Smooth muscle cell (in vitro differentiated cells): ENCODE measurements at regions not wholly inside any gene's neighbourhood (a gene's known extent, or its start where the extent isn't known, plus 50 kb on each side); places are given as distances from the start of the nearest gene placed in this dataset.

Source experiments
- DNase-seq: peaks from one replicate; lab custom pipeline; 2025; ENCODE audit not compliant: unreplicated experiment; lab: John Stamatoyannopoulos, UW
- H2AFZ ChIP-seq: fragments of 200-600 bp; sonication (generic); 2 replicates; pipeline ENCODE4 v1.6.0; 2016; ENCODE audit warnings: antibody characterized with exemption, low read depth, mild to moderate bottlenecking
- H3F3A ChIP-seq: fragments of 200-600 bp; sonication (generic); 2 replicates; pipeline ENCODE4 v1.6.0; 2017; ENCODE audit warnings: antibody characterized with exemption, low read depth
- H3K27ac ChIP-seq: fragments of 200-600 bp; sonication (generic); 2 replicates; pipeline ENCODE4 v1.5.1; 2016; ENCODE audit warnings: low read depth, mild to moderate bottlenecking
- H3K27me3 ChIP-seq: fragments of 200-600 bp; sonication (generic); 2 replicates; pipeline ENCODE4 v1.6.1; 2016; ENCODE audit warnings: low read depth, mild to moderate bottlenecking
- H3K36me3 ChIP-seq: fragments of 200-600 bp; sonication (generic); 2 replicates; pipeline ENCODE4 v1.5.1; 2016; ENCODE audit warnings: low read depth
- H3K4me1 ChIP-seq: fragments of 200-600 bp; sonication (generic); 2 replicates; pipeline ENCODE4 v1.5.1; 2016; ENCODE audit warnings: low read depth
- H3K4me2 ChIP-seq: fragments of 200-600 bp; sonication (generic); 2 replicates; pipeline ENCODE4 v1.6.0; 2016; ENCODE audit warnings: mild to moderate bottlenecking
- H3K4me3 ChIP-seq: fragments of 200-600 bp; sonication (generic); 2 replicates; pipeline ENCODE4 v1.5.1; 2016; ENCODE audit warnings: mild to moderate bottlenecking
- H3K79me2 ChIP-seq: fragments of 200-600 bp; sonication (generic); 2 replicates; pipeline ENCODE4 v1.6.0; 2016; ENCODE audit warnings: low read depth, mild to moderate bottlenecking
- H3K9ac ChIP-seq: fragments of 200-600 bp; sonication (generic); 2 replicates; pipeline ENCODE4 v1.6.0; 2016; ENCODE audit warnings: low read depth
- H3K9me3 ChIP-seq: fragments of 200-600 bp; sonication (generic); replicated peaks from 2 replicates; pipeline ENCODE4 v1.5.1; 2016; ENCODE audit warnings: low read depth
- H4K20me1 ChIP-seq: fragments of 200-600 bp; sonication (generic); 2 replicates; pipeline ENCODE4 v1.6.0; 2016; ENCODE audit warnings: low read depth
- WGBS: methylation state at CpG from one replicate; pipeline ENCODE4 v1.1.7; 2016; ENCODE audit warnings: low lambda C conversion rate; 5-methylcytosine and 5-hydroxymethylcytosine counted together
- TF ChIP-seq, protein P1 (sequence below): fragments of 200-600 bp; sonication (generic); IDR thresholded peaks from 2 replicates; pipeline ENCODE4 v1.5.1; 2017; ENCODE audit warnings: borderline replicate concordance, mild to moderate bottlenecking, antibody characterized with exemption; ENCODE audit not compliant: insufficient read depth, poor library complexity, severe bottlenecking

DNA sequence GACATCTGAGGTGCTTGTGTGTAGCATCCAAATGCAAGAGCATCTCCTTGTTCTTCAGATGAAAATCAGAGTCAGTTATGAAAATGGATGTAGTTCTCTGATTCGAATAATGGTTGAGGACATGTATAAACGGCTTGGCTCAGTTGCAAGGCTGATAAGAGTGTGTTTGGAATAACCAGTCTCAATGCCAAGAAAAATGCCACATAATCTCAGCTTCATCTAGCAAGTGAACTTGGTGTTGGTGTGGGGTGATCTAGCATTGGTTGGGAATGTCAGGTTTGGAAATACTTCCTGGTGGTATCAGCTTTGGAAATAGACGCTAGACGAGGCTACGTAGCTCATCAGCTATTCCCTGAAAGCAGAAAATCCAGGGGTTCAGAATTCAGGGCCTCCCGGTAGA is 362.0 kb downstream of the FGF9 start:
- TF ChIP-seq, protein P1, sequence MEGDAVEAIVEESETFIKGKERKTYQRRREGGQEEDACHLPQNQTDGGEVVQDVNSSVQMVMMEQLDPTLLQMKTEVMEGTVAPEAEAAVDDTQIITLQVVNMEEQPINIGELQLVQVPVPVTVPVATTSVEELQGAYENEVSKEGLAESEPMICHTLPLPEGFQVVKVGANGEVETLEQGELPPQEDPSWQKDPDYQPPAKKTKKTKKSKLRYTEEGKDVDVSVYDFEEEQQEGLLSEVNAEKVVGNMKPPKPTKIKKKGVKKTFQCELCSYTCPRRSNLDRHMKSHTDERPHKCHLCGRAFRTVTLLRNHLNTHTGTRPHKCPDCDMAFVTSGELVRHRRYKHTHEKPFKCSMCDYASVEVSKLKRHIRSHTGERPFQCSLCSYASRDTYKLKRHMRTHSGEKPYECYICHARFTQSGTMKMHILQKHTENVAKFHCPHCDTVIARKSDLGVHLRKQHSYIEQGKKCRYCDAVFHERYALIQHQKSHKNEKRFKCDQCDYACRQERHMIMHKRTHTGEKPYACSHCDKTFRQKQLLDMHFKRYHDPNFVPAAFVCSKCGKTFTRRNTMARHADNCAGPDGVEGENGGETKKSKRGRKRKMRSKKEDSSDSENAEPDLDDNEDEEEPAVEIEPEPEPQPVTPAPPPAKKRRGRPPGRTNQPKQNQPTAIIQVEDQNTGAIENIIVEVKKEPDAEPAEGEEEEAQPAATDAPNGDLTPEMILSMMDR: no peak
- H3K79me2 ChIP-seq: no peaks in the 10 kb centered on the region
- H3K9ac ChIP-seq: no peak overlapping the region
- no peaks in the 10 kb centered on the region for H3K9me3 ChIP-seq
- no peaks in the 10 kb centered on the region for H4K20me1 ChIP-seq
- WGBS: 85% methylated on average over 6 of the region's 6 CpGs
- no peaks in the 10 kb centered on the region for H3K27me3 ChIP-seq
- H3K4me1 ChIP-seq: no peaks in the 10 kb centered on the region
- H3K4me3 ChIP-seq: no peak overlapping the region
- no peak overlapping the region for H3K4me2 ChIP-seq
- H3F3A ChIP-seq: no peaks in the 10 kb centered on the region
- no peaks in the 10 kb centered on the region for H3K36me3 ChIP-seq
- no peak overlapping the region for H3K27ac ChIP-seq
- H2AFZ ChIP-seq: no peak overlapping the region
- no peak for DNase-seq

DNA sequence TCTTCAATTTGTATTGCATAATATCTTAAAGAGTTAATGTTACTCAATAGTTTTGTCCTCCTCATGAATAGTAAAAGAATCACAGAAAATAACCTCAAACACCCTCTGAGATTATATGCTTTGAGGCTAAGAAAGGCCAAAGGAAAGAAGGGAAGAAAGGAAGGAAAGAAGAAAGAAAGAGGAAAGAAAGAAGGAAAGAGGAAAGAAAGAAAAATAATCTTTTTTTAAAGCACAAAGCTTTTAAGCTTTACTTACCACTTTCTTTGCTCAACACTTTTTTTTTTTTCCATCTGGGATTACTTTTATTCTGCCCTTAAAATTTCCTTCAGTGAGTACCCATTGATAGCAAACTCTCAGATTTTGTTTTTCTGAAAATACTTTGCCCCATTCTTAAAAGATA is 369.1 kb downstream of the FGF9 start:
- TF ChIP-seq, protein P1: no peak

DNA sequence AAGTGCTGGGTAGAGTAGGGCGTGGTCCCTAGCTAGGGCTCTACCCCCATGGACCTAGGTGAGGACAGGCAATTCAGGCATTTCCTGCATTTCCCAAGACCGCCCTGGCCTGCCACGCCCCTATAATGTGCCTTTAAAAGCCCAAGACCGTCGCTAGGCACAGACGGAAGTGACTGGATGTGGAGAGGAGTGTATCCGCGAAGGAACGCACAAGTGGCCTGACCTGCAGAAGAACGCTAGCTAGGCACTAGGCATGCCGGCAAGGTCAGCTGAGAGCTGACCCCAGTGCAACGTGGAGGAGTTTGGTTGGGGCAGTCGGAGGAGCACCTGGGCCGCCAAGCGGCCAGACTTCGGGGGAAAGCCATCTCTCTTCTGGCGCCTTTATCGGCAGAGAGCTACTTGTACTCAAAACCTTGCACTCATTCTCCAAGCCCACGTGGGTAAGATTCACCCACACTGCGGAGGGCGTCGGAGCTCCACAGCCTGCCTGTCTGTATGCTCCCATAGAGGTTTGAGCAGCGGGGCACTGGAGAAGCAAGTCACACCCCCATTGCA is 370.0 kb downstream of the FGF9 start:
- Histone ChIP-seq H3K4me2 (peak overlapping the region; percentile 71), H3K9me3 (no peaks in the 10 kb centered on the region), H4K20me1 (no peaks in the 10 kb centered on the region), H3K4me1 (no peaks in the 10 kb centered on the region), H3K4me3 (peak overlapping the region; percentile 47), H2AFZ (peak overlapping the region; percentile 63), H3K79me2 (no peaks in the 10 kb centered on the region), H3K36me3 (no peaks in the 10 kb centered on the region), H3K27ac (no peak overlapping the region), H3K9ac (no peak overlapping the region), H3K27me3 (no peaks in the 10 kb centered on the region), H3F3A (no peaks in the 10 kb centered on the region)
- TF ChIP-seq, protein P1: no peak
- 29% methylated on average over 23 of the region's 23 CpGs for WGBS
- no peak for DNase-seq

More for the DNA sequence above, 369.1 kb downstream of the FGF9 start:
- H3K4me1 ChIP-seq: no peaks in the 10 kb centered on the region
- no peaks in the 10 kb centered on the region for H3K9me3 ChIP-seq
- no peak overlapping the region for H3K9ac ChIP-seq
- H3K27ac ChIP-seq: no peak overlapping the region
- H3K4me3 ChIP-seq: no peak overlapping the region
- no peaks in the 10 kb centered on the region for H3F3A ChIP-seq
- no peaks in the 10 kb centered on the region for H4K20me1 ChIP-seq
- no peaks in the 10 kb centered on the region for H3K27me3 ChIP-seq
- no peak for DNase-seq
- no peaks in the 10 kb centered on the region for H3K36me3 ChIP-seq
- no peak overlapping the region for H3K4me2 ChIP-seq
- peak overlapping the region; percentile 25 for H2AFZ ChIP-seq
- H3K79me2 ChIP-seq: no peaks in the 10 kb centered on the region

DNA sequence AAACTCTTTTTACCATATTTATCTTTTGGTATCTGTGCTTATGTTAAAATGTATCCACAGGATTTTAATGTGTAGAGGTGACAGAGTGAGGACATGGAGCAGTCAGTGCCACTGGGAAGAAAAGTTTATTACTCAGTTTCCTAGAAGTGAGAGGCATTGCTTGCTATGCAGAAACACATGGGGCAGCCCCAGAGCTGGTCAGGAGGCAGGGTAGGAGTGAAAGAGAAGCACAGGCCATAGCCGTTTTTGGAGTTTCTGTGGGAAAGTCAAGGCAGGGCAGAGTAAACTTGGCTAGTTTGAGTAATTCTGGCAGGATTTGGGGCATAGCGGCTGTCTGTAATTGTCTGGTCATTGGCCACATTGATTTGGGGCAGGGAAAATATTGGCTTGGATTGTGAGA is 370.9 kb downstream of the FGF9 start:
- peak overlapping the region; percentile 47 for H3K4me3 ChIP-seq
- peak overlapping the region; percentile 63 for H2AFZ ChIP-seq
- H3K9me3 ChIP-seq: no peaks in the 10 kb centered on the region

More for the DNA sequence above, 370.9 kb downstream of the FGF9 start:
- no peaks in the 10 kb centered on the region for H3K27me3 ChIP-seq
- no peak overlapping the region for H3K27ac ChIP-seq
- no peaks in the 10 kb centered on the region for H3K79me2 ChIP-seq
- TF ChIP-seq, protein P1: no peak
- 73% methylated on average over 2 of the region's 2 CpGs for WGBS
- H3K4me2 ChIP-seq: peak overlapping the region; percentile 71
- no peaks in the 10 kb centered on the region for H3K4me1 ChIP-seq
- no peaks in the 10 kb centered on the region for H3F3A ChIP-seq
- no peaks in the 10 kb centered on the region for H4K20me1 ChIP-seq
- H3K36me3 ChIP-seq: no peaks in the 10 kb centered on the region
- DNase-seq: no peak
- no peak overlapping the region for H3K9ac ChIP-seq
